Right renal pelvis (tissue), 4 donors: ENCODE measurements at regions not wholly inside any gene's neighbourhood (a gene's known extent, or its start where the extent isn't known, plus 50 kb on each side); places are given as distances from the start of the nearest gene placed in this dataset.
"Not testable (repeated sequence)": the region's sequence is repeated elsewhere in the genome, so short reads cannot be mapped to it uniquely, and the experiment has no call there.

Experiments used
- DNase-seq, 4 donors: peaks; one replicate each; pipeline ENCODE4 v3.0.0-alpha.2; 2013; ENCODE audit warnings: low read depth in 4 of 4, low spot score in 3 of 4, missing footprints in 1 of 4

GRCh38 chr10:64358907-64359306 is 837.7 kb downstream of the REEP3 start:
- no peak for DNase-seq

- DNase-seq: not testable (repeated sequence)
Measured at GRCh38 chr10:64360240-64360639, 839.0 kb downstream of the REEP3 start.

- no peak for DNase-seq
Measured at GRCh38 chr10:64363687-64364086, 842.5 kb downstream of the REEP3 start.

- DNase-seq: no peak
Measured at GRCh38 chr10:64365663-64366062, 844.5 kb downstream of the REEP3 start.

- no peak for DNase-seq
Measured at GRCh38 chr10:64368298-64368697, 847.1 kb downstream of the REEP3 start.

- DNase-seq: peak in 3 of 4 donors; percentile 7 to 23 (median 12)
Measured at GRCh38 chr10:64369885-64370773, 848.9 kb downstream of the REEP3 start.

GRCh38 chr10:64374346-64374745 is 853.1 kb downstream of the REEP3 start:
- no peak for DNase-seq

- DNase-seq: no peak
Measured at GRCh38 chr10:64376167-64376566, 855.0 kb downstream of the REEP3 start.

GRCh38 chr10:64379898-64380297 is 858.7 kb downstream of the REEP3 start:
- no peak for DNase-seq

- DNase-seq: no peak
Measured at GRCh38 chr10:64385355-64385754, 864.2 kb downstream of the REEP3 start.

GRCh38 chr10:64394744-64395143 is 873.5 kb downstream of the REEP3 start:
- DNase-seq: no peak

- DNase-seq: peak in 2 of 4 donors; percentile 8 to 17
Measured at GRCh38 chr10:64396105-64396708, 875.0 kb downstream of the REEP3 start.

GRCh38 chr10:64397125-64397524 is 875.9 kb downstream of the REEP3 start:
- no peak for DNase-seq

- no peak for DNase-seq
Measured at GRCh38 chr10:64408391-64409183, 887.4 kb downstream of the REEP3 start.

- no peak for DNase-seq
Measured at GRCh38 chr10:64409349-64409748, 888.1 kb downstream of the REEP3 start.

- DNase-seq: no peak
Measured at GRCh38 chr10:64416011-64416410, 894.8 kb downstream of the REEP3 start.

GRCh38 chr10:64419461-64419860 is 898.3 kb downstream of the REEP3 start:
- no peak for DNase-seq

GRCh38 chr10:64426745-64427144 is 905.5 kb downstream of the REEP3 start:
- no peak for DNase-seq

GRCh38 chr10:64430690-64431323 is 909.6 kb downstream of the REEP3 start:
- peak in 2 of 4 donors; percentile 8 to 14 for DNase-seq

- DNase-seq: not testable (repeated sequence)
Measured at GRCh38 chr10:64441872-64442271, 920.7 kb downstream of the REEP3 start.

- no peak for DNase-seq
Measured at GRCh38 chr10:64444163-64444562, 923.0 kb downstream of the REEP3 start.
